GM12873 (cell line): ENCODE measurements at regions not wholly inside any gene's neighbourhood (a gene's known extent, or its start where the extent isn't known, plus 50 kb on each side); places are given as distances from the start of the nearest gene placed in this dataset.

Source experiments
- CTCF ChIP-seq: IDR thresholded peaks from 2 replicates; pipeline ENCODE4 v1.5.1; 2012; ENCODE audit warnings: low read depth, mild to moderate bottlenecking, moderate library complexity, low read length, control low read depth; ENCODE audit not compliant: insufficient read depth; ENCODE audit errors: missing control alignments

- no peak for TF ChIP-seq CTCF
These were observed 560.5 kb upstream of the ZNF717 start for GRCh38 chr3:76345878-76346277.

GRCh38 chr3:76346690-76347089, 561.3 kb upstream of the ZNF717 start:
- no peak for TF ChIP-seq CTCF

- no peak for TF ChIP-seq CTCF
These were observed 564.5 kb upstream of the ZNF717 start for GRCh38 chr3:76349715-76350480.

GRCh38 chr3:76352051-76352450, 566.7 kb upstream of the ZNF717 start:
- no peak for TF ChIP-seq CTCF

GRCh38 chr3:76352511-76353284, 567.3 kb upstream of the ZNF717 start:
- TF ChIP-seq CTCF = no peak

- no peak for TF ChIP-seq CTCF
These were observed 568.3 kb upstream of the ZNF717 start for GRCh38 chr3:76353683-76354082.

GRCh38 chr3:76361010-76361409, 575.7 kb upstream of the ZNF717 start:
- no peak for TF ChIP-seq CTCF
